Lung (tissue), 11 donors: ENCODE measurements at regions not wholly inside any gene's neighbourhood (a gene's known extent, or its start where the extent isn't known, plus 50 kb on each side); places are given as distances from the start of the nearest gene placed in this dataset.

Source experiments
- ATAC-seq: fragments of 200-7000 bp; cut with Tn5 transposase; one replicate; pipeline ENCODE4 v1.9.1; 2020; ENCODE audit warnings: moderate number of reproducible peaks; ENCODE audit not compliant: insufficient read depth, low FRiP score
- DNase-seq, 3 donors: peaks; one replicate each; pipeline ENCODE4 v3.0.0-alpha.2; 2013 to 2017
- H3K27ac ChIP-seq, 2 donors: one replicate each; pipeline ENCODE4 v1.5.1; 2013; ENCODE audit warnings: mild to moderate bottlenecking in 2 of 2, moderate library complexity in 2 of 2, control low read depth in 1 of 2, inconsistent platforms in 1 of 2, low read depth in 1 of 2, low read length in 1 of 2
- H3K27me3 ChIP-seq, 3 donors: one replicate each; pipeline ENCODE4 v1.5.1; 2013; ENCODE audit warnings: low read length in 2 of 3; ENCODE audit not compliant: control insufficient read depth in 3 of 3, insufficient read depth in 3 of 3
- H3K36me3 ChIP-seq, 4 donors: one replicate each; pipeline ENCODE4 v1.5.1; 2013; ENCODE audit warnings: low read length in 4 of 4, mild to moderate bottlenecking in 1 of 4, moderate library complexity in 1 of 4; ENCODE audit not compliant: control insufficient read depth in 4 of 4, insufficient read depth in 4 of 4
- H3K4me1 ChIP-seq, 5 donors: one replicate each; pipeline ENCODE4 v1.5.1; 2013; ENCODE audit warnings: low read length in 5 of 5, mild to moderate bottlenecking in 2 of 5, moderate library complexity in 1 of 5; ENCODE audit not compliant: control insufficient read depth in 5 of 5, insufficient read depth in 5 of 5
- H3K4me3 ChIP-seq: one replicate; pipeline ENCODE4 v1.5.1; 2013; ENCODE audit warnings: mild to moderate bottlenecking, control low read depth, moderate library complexity
- H3K9ac ChIP-seq, 2 donors: one replicate each; pipeline ENCODE4 v1.5.1; 2013; ENCODE audit warnings: low read length in 2 of 2, control low read depth in 1 of 2; ENCODE audit not compliant: insufficient read depth in 1 of 2
- H3K9me3 ChIP-seq, 4 donors: one replicate each; pipeline ENCODE4 v1.5.1; 2013; ENCODE audit warnings: low read length in 3 of 4, mild to moderate bottlenecking in 1 of 4, moderate library complexity in 1 of 4; ENCODE audit not compliant: control insufficient read depth in 4 of 4, insufficient read depth in 3 of 4
- CTCF ChIP-seq: IDR thresholded peaks from 2 replicates; pipeline ENCODE4 v1.5.1; 2012; ENCODE audit warnings: mild to moderate bottlenecking; ENCODE audit errors: control extremely low read depth, extremely low read depth
- WGBS, 2 donors: extraction: QIAGEN DNeasy Blood & Tissue Kit; methylation state at CpG; one replicate each; pipeline ENCODE4 v1.1.7; 2013; 5-methylcytosine and 5-hydroxymethylcytosine counted together
- donor health status: control.
- donor health status: control.
- donor health status: Bipolar disorder and iron deficiency.
- donor health status: healthy.
- donor health status: DM: yes; HTN: yes; CAD: no.

- TF ChIP-seq CTCF, result no peak
- H3K9ac ChIP-seq, result no peak overlapping the region
- H3K4me1 ChIP-seq, result no peaks in the 10 kb centered on the region
- no peaks in the 10 kb centered on the region for H3K36me3 ChIP-seq
- 39 to 40% methylated on average over 6 of the region's 6 CpGs for WGBS, 2 donors
- H3K9me3 ChIP-seq, result no peaks in the 10 kb centered on the region
- ATAC-seq (no peak), DNase-seq (no peak)
- H3K27me3 ChIP-seq, result no peaks in the 10 kb centered on the region
- no peak overlapping the region for H3K4me3 ChIP-seq
- H3K27ac ChIP-seq, result no peak overlapping the region
Measured at GRCh38 chr6:97465877-97466561, 183.0 kb upstream of the MMS22L start.

- Histone ChIP-seq H3K9me3 (no peaks in the 10 kb centered on the region), H3K27me3 (no peaks in the 10 kb centered on the region), H3K36me3 (no peaks in the 10 kb centered on the region), H3K4me1 (no peaks in the 10 kb centered on the region), H3K27ac (no peak overlapping the region), H3K9ac (no peak overlapping the region), H3K4me3 (no peak overlapping the region)
- TF ChIP-seq CTCF, result no peak
- DNase-seq, result no peak
- ATAC-seq, result no peak
Measured at GRCh38 chr6:97468981-97469380, 186.0 kb upstream of the MMS22L start.

GRCh38 chr6:97469451-97469850 lies 186.4 kb upstream of the MMS22L start:
- 76 to 80% methylated on average over 1 of the region's 1 CpG for WGBS, 2 donors

More at GRCh38 chr6:97469451-97469850, 186.4 kb upstream of the MMS22L start:
- Histone ChIP-seq H3K4me3 (no peak overlapping the region), H3K4me1 (no peaks in the 10 kb centered on the region), H3K27me3 (no peaks in the 10 kb centered on the region), H3K36me3 (no peaks in the 10 kb centered on the region), H3K9ac (no peak overlapping the region), H3K27ac (no peak overlapping the region), H3K9me3 (no peaks in the 10 kb centered on the region)
- ATAC-seq (no peak), DNase-seq (no peak)
- no peak for TF ChIP-seq CTCF
